ENCODE measurements at regions not wholly inside any gene's neighbourhood (a gene's known extent, or its start where the extent isn't known, plus 50 kb on each side); places are given as distances from the start of the nearest gene placed in this dataset.

GRCh38 chr1:227490478-227490877, 72.9 kb upstream of the ZNF678 start:
- no peak overlapping the region for H3K27ac ChIP-seq
- H3F3A ChIP-seq (ENCODE audit: insufficient read depth) = no peaks in the 10 kb centered on the region
- no peak for TF ChIP-seq EZH2 (IDR thresholded peaks at IDR 0.05; ENCODE audit: insufficient read depth, poor library complexity, severe bottlenecking)
- TF ChIP-seq EZH2phosphoT487 (IDR thresholded peaks at IDR 0.05; ENCODE audit: insufficient read depth, low read depth) = no peak
- H3K4me1 ChIP-seq (ENCODE audit: insufficient read depth) = no peaks in the 10 kb centered on the region
- WGBS, 2 experiments (ENCODE audit: low coverage in 1 of 2, low lambda C conversion rate in 2 of 2, missing lambda C conversion rate in 2 of 2) = 26 to 45% methylated on average over 4 to 5 of the region's 5 CpGs
- H3K4me3 ChIP-seq = no peak overlapping the region
- in situ Hi-C loops (cut with MboI) = loop anchor here (25.0 kb wide), 1 partner anchor 447 kb away; the partner anchor contains the start of gene WNT9A
- H3K9me2 ChIP-seq (ENCODE audit: insufficient read depth) = no peaks in the 10 kb centered on the region
- no peak for DNase-seq
- H3K79me2 ChIP-seq (ENCODE audit: insufficient read depth) = no peaks in the 10 kb centered on the region
- H4K20me1 ChIP-seq (ENCODE audit: insufficient read depth) = no peaks in the 10 kb centered on the region
- no peak overlapping the region for H3K9ac ChIP-seq
- H3K27me3 ChIP-seq (replicated peaks; ENCODE audit: insufficient read depth) = no peaks in the 10 kb centered on the region
- H3K9me3 ChIP-seq (ENCODE audit: low read depth) = no peaks in the 10 kb centered on the region
- H3K36me3 ChIP-seq (ENCODE audit: low read depth) = no peaks in the 10 kb centered on the region
- no peak overlapping the region for H3K4me2 ChIP-seq (ENCODE audit: unreplicated experiment)
- H2AFZ ChIP-seq = no peak overlapping the region

- Histone ChIP-seq H2AFZ (no peak overlapping the region), H3K79me2 (ENCODE audit: insufficient read depth) (no peaks in the 10 kb centered on the region), H3K9me3 (ENCODE audit: low read depth) (no peaks in the 10 kb centered on the region), H3K4me1 (ENCODE audit: insufficient read depth) (no peaks in the 10 kb centered on the region), H4K20me1 (ENCODE audit: insufficient read depth) (no peaks in the 10 kb centered on the region), H3F3A (ENCODE audit: insufficient read depth) (no peaks in the 10 kb centered on the region), H3K4me3 (no peak overlapping the region), H3K9me2 (ENCODE audit: insufficient read depth) (no peaks in the 10 kb centered on the region), H3K36me3 (ENCODE audit: low read depth) (no peaks in the 10 kb centered on the region), H3K27me3 (replicated peaks; ENCODE audit: insufficient read depth) (no peaks in the 10 kb centered on the region), H3K27ac (no peak overlapping the region), H3K4me2 (ENCODE audit: unreplicated experiment) (no peak overlapping the region), H3K9ac (no peak overlapping the region)
- DNase-seq = no peak
- in situ Hi-C loops (cut with MboI) = loop anchor here (25.0 kb wide), 1 partner anchor 447 kb away; the partner anchor contains the start of gene WNT9A
- no peak for TF ChIP-seq EZH2 (IDR thresholded peaks at IDR 0.05; ENCODE audit: insufficient read depth, poor library complexity, severe bottlenecking)
- no peak for TF ChIP-seq EZH2phosphoT487 (IDR thresholded peaks at IDR 0.05; ENCODE audit: insufficient read depth, low read depth)
- 49 to 65% methylated on average over 2 of the region's 2 CpGs for WGBS, 2 experiments (ENCODE audit: low coverage in 1 of 2, low lambda C conversion rate in 2 of 2, missing lambda C conversion rate in 2 of 2)
These were observed 73.4 kb upstream of the ZNF678 start for GRCh38 chr1:227490001-227490400.

GRCh38 chr1:227489572-227489971, 73.8 kb upstream of the ZNF678 start:
- H3K79me2 ChIP-seq (ENCODE audit: insufficient read depth) = no peaks in the 10 kb centered on the region
- H3K4me2 ChIP-seq (ENCODE audit: unreplicated experiment) = no peak overlapping the region
- 27 to 34% methylated on average over 3 of the region's 3 CpGs for WGBS, 2 experiments (ENCODE audit: low coverage in 1 of 2, low lambda C conversion rate in 2 of 2, missing lambda C conversion rate in 2 of 2)
- no peaks in the 10 kb centered on the region for H4K20me1 ChIP-seq (ENCODE audit: insufficient read depth)
- no peak overlapping the region for H3K4me3 ChIP-seq
- DNase-seq = no peak
- no peak overlapping the region for H3K27ac ChIP-seq
- H2AFZ ChIP-seq = no peak overlapping the region
- no peaks in the 10 kb centered on the region for H3K9me3 ChIP-seq (ENCODE audit: low read depth)
- no peaks in the 10 kb centered on the region for H3F3A ChIP-seq (ENCODE audit: insufficient read depth)
- H3K9ac ChIP-seq = no peak overlapping the region
- H3K36me3 ChIP-seq (ENCODE audit: low read depth) = no peaks in the 10 kb centered on the region
- H3K27me3 ChIP-seq (replicated peaks; ENCODE audit: insufficient read depth) = 0 out of 2 replicates have a peak, but pooled peaks cover 4% of the 10 kb centered on the region
- TF ChIP-seq EZH2 (IDR thresholded peaks at IDR 0.05; ENCODE audit: insufficient read depth, poor library complexity, severe bottlenecking) (no peak), EZH2phosphoT487 (IDR thresholded peaks at IDR 0.05; ENCODE audit: insufficient read depth, low read depth) (no peak)
- H3K9me2 ChIP-seq (ENCODE audit: insufficient read depth) = no peaks in the 10 kb centered on the region
- no peaks in the 10 kb centered on the region for H3K4me1 ChIP-seq (ENCODE audit: insufficient read depth)
- in situ Hi-C loops (cut with MboI) = loop anchor here (25.0 kb wide), 1 partner anchor 448 kb away; the partner anchor contains the start of gene WNT9A

- TF ChIP-seq EZH2 (IDR thresholded peaks at IDR 0.05; ENCODE audit: insufficient read depth, poor library complexity, severe bottlenecking) (no peak), EZH2phosphoT487 (IDR thresholded peaks at IDR 0.05; ENCODE audit: insufficient read depth, low read depth) (no peak)
- in situ Hi-C loops (cut with MboI) = loop anchor here (25.0 kb wide), 1 partner anchor 450 kb away; the partner anchor contains the start of gene WNT9A
- no peaks in the 10 kb centered on the region for H3K9me3 ChIP-seq (ENCODE audit: low read depth)
These were observed 75.8 kb upstream of the ZNF678 start for GRCh38 chr1:227487606-227488005.

GRCh38 chr1:227486559-227486958, 76.8 kb upstream of the ZNF678 start:
- no peaks in the 10 kb centered on the region for H3K9me3 ChIP-seq (ENCODE audit: low read depth)
- no peak overlapping the region for H3K9ac ChIP-seq
- H3K4me1 ChIP-seq (ENCODE audit: insufficient read depth) = no peaks in the 10 kb centered on the region
- no peaks in the 10 kb centered on the region for H3K9me2 ChIP-seq (ENCODE audit: insufficient read depth)
- H3K36me3 ChIP-seq (ENCODE audit: low read depth) = no peaks in the 10 kb centered on the region
- in situ Hi-C loops (cut with MboI) = loop anchor here (25.0 kb wide), 1 partner anchor 451 kb away; the partner anchor contains the start of gene WNT9A
- no peak for DNase-seq
- no peak overlapping the region for H3K4me3 ChIP-seq
- no peak overlapping the region for H3K27ac ChIP-seq
- peaks cover 11% of the 10 kb centered on the region; the same call in 1 of the 2 replicates for H3K27me3 ChIP-seq (replicated peaks; ENCODE audit: insufficient read depth)
- no peaks in the 10 kb centered on the region for H4K20me1 ChIP-seq (ENCODE audit: insufficient read depth)
- H3K4me2 ChIP-seq (ENCODE audit: unreplicated experiment) = no peak overlapping the region
- H2AFZ ChIP-seq = no peak overlapping the region
- no peaks in the 10 kb centered on the region for H3F3A ChIP-seq (ENCODE audit: insufficient read depth)
- TF ChIP-seq EZH2phosphoT487 (IDR thresholded peaks at IDR 0.05; ENCODE audit: insufficient read depth, low read depth) (no peak), EZH2 (IDR thresholded peaks at IDR 0.05; ENCODE audit: insufficient read depth, poor library complexity, severe bottlenecking) (no peak)
- 48% methylated on average over 3 of the region's 3 CpGs for WGBS, 2 experiments (ENCODE audit: low coverage in 1 of 2, low lambda C conversion rate in 2 of 2, missing lambda C conversion rate in 2 of 2)
- H3K79me2 ChIP-seq (ENCODE audit: insufficient read depth) = no peaks in the 10 kb centered on the region

More at GRCh38 chr1:227487606-227488005, 75.8 kb upstream of the ZNF678 start:
- Histone ChIP-seq H3K4me3 (no peak overlapping the region), H3K4me1 (ENCODE audit: insufficient read depth) (no peaks in the 10 kb centered on the region), H3K27ac (no peak overlapping the region), H3K27me3 (replicated peaks; ENCODE audit: insufficient read depth) (peaks cover 11% of the 10 kb centered on the region; the same call in 1 of the 2 replicates), H3F3A (ENCODE audit: insufficient read depth) (no peaks in the 10 kb centered on the region), H3K36me3 (ENCODE audit: low read depth) (no peaks in the 10 kb centered on the region), H3K4me2 (ENCODE audit: unreplicated experiment) (no peak overlapping the region), H3K9me2 (ENCODE audit: insufficient read depth) (no peaks in the 10 kb centered on the region), H3K9ac (no peak overlapping the region), H2AFZ (no peak overlapping the region), H4K20me1 (ENCODE audit: insufficient read depth) (no peaks in the 10 kb centered on the region), H3K79me2 (ENCODE audit: insufficient read depth) (no peaks in the 10 kb centered on the region)
- no peak for DNase-seq
